ENCODE measurements at regions not wholly inside any gene's neighbourhood (a gene's known extent, or its start where the extent isn't known, plus 50 kb on each side); places are given as distances from the start of the nearest gene placed in this dataset.

DNA sequence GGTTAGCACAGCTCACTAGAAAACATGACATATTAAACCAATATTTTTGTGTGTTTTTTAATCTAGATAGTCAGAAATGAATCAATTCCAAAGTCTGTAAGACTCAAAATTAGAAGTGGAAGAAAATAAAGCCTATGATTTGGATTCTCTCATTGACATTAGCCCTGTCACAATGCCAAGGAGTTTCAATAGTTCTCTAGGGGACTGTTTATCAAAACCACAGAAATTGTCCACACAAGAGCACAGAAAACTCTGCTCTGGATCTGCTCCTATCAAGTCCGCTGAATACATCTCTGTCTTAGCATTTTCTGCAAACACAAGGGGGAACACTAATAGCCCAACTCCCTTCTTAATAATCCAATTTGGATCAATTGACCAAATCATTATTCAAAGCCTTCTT lies 152.0 kb downstream of the HS3ST3B1 start:
- no peaks in the 10 kb centered on the region for H3K79me2 ChIP-seq (ENCODE audit: insufficient read depth, low read length)
- H3K9me3 ChIP-seq (ENCODE audit: low read length) = no peaks in the 10 kb centered on the region
- CTCF ChIA-PET (ENCODE audit: low intra/inter-chr PET ratio, low total read pairs) = no interaction called here
- H3K4me2 ChIP-seq (ENCODE audit: low read depth, low read length) = no peak overlapping the region
- peaks cover 11% of the 10 kb centered on the region for H3K4me1 ChIP-seq (ENCODE audit: insufficient read depth, low read length)
- H3K9ac ChIP-seq (ENCODE audit: insufficient read depth, low read depth, low read length) = no peak overlapping the region
- POLR2A ChIA-PET = no interaction called here
- ATAC-seq (no peak), FAIRE-seq (no peak), DNase-seq (ENCODE audit: low spot score) (no peak)
- in situ Hi-C loops (cut with HindIII; ENCODE audit: extremely low pct_ligation_motif_present, low pct_unique_long_range_greater_than_20kb) = no loop called here
- peaks cover 9 to 18% of the 10 kb centered on the region in 2 experiments for H3K36me3 ChIP-seq (replicated peaks in 1 of 2; ENCODE audit: control insufficient read depth in 1 of 2, insufficient read depth in 2 of 2, low read length in 2 of 2)
- H2AFZ ChIP-seq (ENCODE audit: low read length) = no peak overlapping the region
- H3K27ac ChIP-seq (ENCODE audit: extremely low read length, insufficient read depth, low read length) = no peak overlapping the region
- H4K20me1 ChIP-seq (ENCODE audit: insufficient read depth, low read length) = no peaks in the 10 kb centered on the region
- no peaks in the 10 kb centered on the region for H3K27me3 ChIP-seq (ENCODE audit: control insufficient read depth in 1 of 2, insufficient read depth in 2 of 2, low read length in 2 of 2)
- 100% methylated on average over 1 of the region's 1 CpG for WGBS (ENCODE audit: low lambda C conversion rate)
- no TSS peak for BruUV-seq (replicated peaks)
- no peak overlapping the region for H3K4me3 ChIP-seq (replicated peaks in 1 of 3; ENCODE audit: insufficient read depth in 1 of 3, low read depth in 2 of 3, low read length in 3 of 3)
- TF ChIP-seq ARNT (IDR thresholded peaks at IDR 0.05) (no peak), KDM5B (CRISPR knock-in tag; IDR thresholded peaks at IDR 0.05; ENCODE audit: borderline replicate concordance) (no peak), ISL2 (CRISPR knock-in tag; IDR thresholded peaks at IDR 0.05) (no peak), ISX (CRISPR knock-in tag; conservative IDR thresholded peaks at IDR 0.05) (no peak)
- TF ChIP-seq, protein P1, sequence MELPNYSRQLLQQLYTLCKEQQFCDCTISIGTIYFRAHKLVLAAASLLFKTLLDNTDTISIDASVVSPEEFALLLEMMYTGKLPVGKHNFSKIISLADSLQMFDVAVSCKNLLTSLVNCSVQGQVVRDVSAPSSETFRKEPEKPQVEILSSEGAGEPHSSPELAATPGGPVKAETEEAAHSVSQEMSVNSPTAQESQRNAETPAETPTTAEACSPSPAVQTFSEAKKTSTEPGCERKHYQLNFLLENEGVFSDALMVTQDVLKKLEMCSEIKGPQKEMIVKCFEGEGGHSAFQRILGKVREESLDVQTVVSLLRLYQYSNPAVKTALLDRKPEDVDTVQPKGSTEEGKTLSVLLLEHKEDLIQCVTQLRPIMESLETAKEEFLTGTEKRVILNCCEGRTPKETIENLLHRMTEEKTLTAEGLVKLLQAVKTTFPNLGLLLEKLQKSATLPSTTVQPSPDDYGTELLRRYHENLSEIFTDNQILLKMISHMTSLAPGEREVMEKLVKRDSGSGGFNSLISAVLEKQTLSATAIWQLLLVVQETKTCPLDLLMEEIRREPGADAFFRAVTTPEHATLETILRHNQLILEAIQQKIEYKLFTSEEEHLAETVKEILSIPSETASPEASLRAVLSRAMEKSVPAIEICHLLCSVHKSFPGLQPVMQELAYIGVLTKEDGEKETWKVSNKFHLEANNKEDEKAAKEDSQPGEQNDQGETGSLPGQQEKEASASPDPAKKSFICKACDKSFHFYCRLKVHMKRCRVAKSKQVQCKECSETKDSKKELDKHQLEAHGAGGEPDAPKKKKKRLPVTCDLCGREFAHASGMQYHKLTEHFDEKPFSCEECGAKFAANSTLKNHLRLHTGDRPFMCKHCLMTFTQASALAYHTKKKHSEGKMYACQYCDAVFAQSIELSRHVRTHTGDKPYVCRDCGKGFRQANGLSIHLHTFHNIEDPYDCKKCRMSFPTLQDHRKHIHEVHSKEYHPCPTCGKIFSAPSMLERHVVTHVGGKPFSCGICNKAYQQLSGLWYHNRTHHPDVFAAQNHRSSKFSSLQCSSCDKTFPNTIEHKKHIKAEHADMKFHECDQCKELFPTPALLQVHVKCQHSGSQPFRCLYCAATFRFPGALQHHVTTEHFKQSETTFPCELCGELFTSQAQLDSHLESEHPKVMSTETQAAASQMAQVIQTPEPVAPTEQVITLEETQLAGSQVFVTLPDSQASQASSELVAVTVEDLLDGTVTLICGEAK (IDR thresholded peaks at IDR 0.05) = no peak
- TF ChIP-seq, protein P1 (CRISPR knock-in tag; IDR thresholded peaks at IDR 0.05) = no peak
- TF ChIP-seq, protein P2, sequence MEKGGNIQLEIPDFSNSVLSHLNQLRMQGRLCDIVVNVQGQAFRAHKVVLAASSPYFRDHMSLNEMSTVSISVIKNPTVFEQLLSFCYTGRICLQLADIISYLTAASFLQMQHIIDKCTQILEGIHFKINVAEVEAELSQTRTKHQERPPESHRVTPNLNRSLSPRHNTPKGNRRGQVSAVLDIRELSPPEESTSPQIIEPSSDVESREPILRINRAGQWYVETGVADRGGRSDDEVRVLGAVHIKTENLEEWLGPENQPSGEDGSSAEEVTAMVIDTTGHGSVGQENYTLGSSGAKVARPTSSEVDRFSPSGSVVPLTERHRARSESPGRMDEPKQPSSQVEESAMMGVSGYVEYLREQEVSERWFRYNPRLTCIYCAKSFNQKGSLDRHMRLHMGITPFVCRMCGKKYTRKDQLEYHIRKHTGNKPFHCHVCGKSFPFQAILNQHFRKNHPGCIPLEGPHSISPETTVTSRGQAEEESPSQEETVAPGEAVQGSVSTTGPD (CRISPR knock-in tag; IDR thresholded peaks at IDR 0.05) = no peak
- intact Hi-C loops (cut with micrococcal nuclease; ENCODE audit: unreplicated experiment) = no loop called here

All from HepG2 (cell line).